GM21825 (cell line): ENCODE measurements at regions not wholly inside any gene's neighbourhood (a gene's known extent, or its start where the extent isn't known, plus 50 kb on each side); places are given as distances from the start of the nearest gene placed in this dataset.
"Not testable (repeated sequence)": the region's sequence is repeated elsewhere in the genome, so short reads cannot be mapped to it uniquely, and the experiment has no call there.

Experiments used
- ATAC-seq: cut with Tn5 transposase; IDR thresholded peaks from one replicate; pipeline ENCODE4 v1.9.1; 2021; ENCODE audit warnings: mild to moderate bottlenecking, moderate library complexity; ENCODE audit not compliant: unreplicated experiment

GRCh38 chr4:63122955-63123354 lies 1286.3 kb downstream of the TECRL start:
- no peak for ATAC-seq

DNA sequence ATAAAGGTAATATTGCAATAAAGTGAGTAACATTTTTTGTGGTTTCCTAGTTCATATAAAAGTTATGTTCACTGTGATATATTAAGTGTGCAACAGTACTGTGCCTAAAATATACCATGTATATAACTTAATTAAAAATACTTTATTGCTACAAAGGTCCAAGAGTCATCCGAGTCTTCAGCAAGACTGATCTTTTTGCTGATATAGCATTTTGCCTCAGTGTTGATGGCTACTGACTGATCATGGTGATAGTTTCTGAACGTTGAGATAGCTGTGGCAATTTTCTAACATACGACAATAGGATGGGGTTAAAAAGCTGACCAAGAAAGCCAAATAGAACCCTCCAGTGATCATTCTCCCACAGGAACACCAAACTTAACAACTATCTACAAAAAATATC lies 1302.7 kb downstream of the TECRL start:
- no peak for ATAC-seq

- no peak for ATAC-seq
Observed at GRCh38 chr4:63105839-63106238, 1303.4 kb downstream of the TECRL start.

DNA sequence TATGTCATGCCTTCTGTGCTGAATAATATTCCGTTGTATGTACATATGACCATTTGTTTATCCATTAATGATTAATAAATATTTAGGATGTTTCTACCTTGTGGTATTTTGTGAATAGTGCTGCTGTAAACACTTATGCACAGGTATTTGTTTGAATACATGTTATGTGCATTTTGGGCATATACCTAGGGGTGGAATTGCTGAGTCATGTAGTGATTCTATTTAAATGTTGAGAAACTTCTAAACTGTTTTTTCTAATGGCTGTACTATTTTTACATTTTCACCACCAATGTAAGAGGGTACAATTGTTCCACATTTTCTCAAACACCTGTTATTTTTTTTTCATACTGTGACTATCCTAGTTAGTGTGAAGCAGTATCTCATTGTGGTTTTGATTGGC lies 1318.6 kb downstream of the TECRL start:
- no peak for ATAC-seq

DNA sequence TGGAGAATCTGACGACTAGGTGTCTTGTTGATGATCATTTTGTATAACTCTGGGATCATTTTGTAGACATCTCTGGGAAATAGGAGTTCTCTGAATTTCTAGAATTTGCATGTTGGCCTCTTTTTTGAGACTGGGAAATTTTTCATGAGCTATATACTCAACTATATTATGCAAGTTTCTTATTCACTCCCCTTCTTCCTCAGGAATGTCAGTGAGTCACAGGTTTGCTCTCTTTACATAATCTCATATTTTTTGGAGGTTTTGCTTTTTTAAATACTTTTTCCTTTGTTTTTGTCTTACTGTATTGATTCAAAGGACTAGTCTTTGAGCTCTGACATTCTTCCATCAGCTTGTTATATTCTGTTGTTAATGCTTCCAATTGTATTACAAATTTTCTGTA lies 1324.2 kb downstream of the TECRL start:
- ATAC-seq, result no peak

GRCh38 chr4:63080934-63081333 lies 1328.3 kb downstream of the TECRL start:
- ATAC-seq, result no peak

- no peak for ATAC-seq
Observed at GRCh38 chr4:63063760-63064159, 1345.5 kb downstream of the TECRL start.

- ATAC-seq, result not testable (repeated sequence)
Observed at GRCh38 chr4:63062891-63063290, 1346.4 kb downstream of the TECRL start.

DNA sequence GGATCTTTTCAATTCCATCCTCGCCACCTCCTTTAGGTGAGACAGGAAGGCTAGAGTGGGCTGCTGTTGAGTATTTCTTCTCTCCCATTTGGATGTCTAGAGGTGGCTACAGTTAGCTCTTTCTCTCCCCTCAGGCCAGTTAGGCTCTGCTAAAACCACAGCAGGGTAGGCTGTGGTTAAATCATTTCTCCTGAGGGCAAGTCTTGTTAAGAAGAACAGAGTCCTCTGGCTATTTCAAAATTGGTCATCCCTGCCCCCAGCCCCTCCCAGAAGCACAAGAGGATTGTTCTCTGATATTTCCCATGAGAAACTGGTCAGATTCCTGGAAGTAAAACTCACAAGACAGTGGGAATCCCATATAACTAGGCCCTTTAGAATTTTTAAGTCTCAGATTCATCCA lies 1359.5 kb downstream of the TECRL start:
- no peak for ATAC-seq

DNA sequence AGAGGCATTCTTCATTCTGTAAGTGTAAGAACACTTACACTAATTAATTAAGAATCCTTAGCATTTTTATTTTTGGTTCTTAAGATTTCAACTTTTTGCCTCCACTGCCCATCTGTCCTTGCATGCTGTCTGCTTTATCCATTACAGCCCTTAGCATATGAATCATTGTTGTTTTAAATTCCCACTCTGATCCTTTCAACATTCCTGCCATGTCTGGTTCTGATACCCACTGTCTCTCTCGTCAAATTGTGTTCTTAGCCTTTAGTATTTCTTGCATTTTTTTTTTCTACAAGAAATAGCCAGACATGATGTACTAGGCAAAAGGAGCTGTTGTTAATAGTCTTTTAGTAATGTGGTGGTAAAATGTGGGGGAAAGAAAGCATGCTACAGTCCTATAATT lies 1360.0 kb downstream of the TECRL start:
- ATAC-seq, result no peak

GRCh38 chr4:63036159-63036866 lies 1372.9 kb downstream of the TECRL start:
- ATAC-seq, result no peak

GRCh38 chr4:63029380-63029779 lies 1379.9 kb downstream of the TECRL start:
- ATAC-seq, result no peak

GRCh38 chr4:63020661-63021060 lies 1388.6 kb downstream of the TECRL start:
- ATAC-seq, result no peak

- ATAC-seq, result no peak
Observed at GRCh38 chr4:63017300-63017699, 1392.0 kb downstream of the TECRL start.

DNA sequence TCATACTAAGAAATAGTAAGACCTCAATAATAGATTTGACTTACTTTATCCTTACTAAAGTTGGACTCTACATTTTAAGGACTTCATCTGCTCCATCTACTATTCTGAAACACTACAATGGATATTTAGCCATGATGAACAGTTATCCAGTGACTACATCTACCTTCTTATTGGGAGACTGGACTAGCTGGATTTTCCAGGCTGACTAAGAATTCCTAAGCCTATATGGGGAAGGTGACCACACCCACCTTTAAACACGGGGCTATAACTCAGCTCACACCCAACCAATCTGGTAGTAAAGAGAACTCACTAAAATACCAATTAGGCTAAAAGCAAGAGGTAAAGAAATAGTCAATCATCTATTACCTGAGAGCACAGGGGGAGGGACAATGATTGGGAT lies 1438.4 kb downstream of the TECRL start:
- ATAC-seq, result no peak

DNA sequence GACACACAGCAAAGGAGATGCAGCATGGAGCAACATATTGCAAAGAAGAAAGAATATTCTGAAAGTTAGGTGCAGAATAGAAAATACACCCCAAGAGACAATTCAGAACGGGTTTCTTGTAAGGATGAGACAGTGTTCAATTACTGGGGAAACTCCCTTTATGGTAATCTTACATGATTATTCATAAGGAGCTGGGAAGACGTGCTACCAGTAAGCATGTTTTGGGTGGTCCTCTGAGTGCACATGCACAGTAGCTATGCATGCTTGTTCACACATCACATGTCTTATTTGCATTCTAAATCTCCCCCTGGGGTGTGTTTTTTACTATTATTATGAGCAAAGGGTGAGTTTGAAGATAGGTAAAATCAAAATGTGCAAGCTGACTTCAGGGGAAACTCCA lies 1448.8 kb downstream of the TECRL start:
- ATAC-seq, result no peak

DNA sequence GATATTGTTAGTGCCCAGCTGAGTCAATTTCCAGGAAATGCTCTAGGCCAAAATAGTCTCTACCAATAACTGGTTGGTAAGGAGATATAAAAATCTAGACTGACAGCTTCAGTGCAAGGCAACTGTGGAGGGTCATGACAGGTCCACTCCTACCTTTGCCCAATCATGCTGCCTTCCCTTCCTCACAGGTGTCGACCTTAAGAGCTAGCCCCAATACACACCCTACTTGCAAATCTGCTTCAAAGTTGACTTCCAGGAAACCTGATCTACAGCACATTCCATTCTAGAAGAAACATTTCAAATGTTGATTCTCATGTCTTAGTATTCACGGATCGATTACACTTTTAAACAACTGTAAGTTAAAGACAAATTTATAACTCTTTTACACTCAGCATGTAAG lies 1455.5 kb downstream of the TECRL start:
- ATAC-seq, result no peak

- no peak for ATAC-seq
Observed at GRCh38 chr4:62952366-62952765, 1456.9 kb downstream of the TECRL start.

- ATAC-seq, result no peak
Observed at GRCh38 chr4:62948108-62948507, 1461.1 kb downstream of the TECRL start.

DNA sequence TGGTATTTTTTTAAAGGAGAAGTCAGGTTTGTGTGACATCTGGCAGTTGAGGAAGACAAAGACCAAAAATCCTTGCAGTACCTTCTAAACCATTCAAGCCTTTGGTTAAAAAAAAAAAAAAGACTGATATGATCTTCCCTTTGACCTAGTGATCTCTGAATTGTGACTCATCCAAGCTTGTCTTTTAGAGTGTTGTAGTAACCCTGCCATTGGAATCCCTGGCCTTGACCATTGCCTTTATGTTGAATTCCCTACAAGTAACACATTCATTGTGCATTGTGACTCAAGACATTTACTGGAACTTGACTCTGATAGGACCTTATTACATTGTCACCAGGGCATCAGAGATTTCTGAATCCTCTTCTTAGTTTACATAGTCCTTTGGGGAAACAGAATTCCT lies 1469.0 kb downstream of the TECRL start:
- ATAC-seq, result no peak

GRCh38 chr4:62930884-62931283 lies 1478.4 kb downstream of the TECRL start:
- no peak for ATAC-seq

DNA sequence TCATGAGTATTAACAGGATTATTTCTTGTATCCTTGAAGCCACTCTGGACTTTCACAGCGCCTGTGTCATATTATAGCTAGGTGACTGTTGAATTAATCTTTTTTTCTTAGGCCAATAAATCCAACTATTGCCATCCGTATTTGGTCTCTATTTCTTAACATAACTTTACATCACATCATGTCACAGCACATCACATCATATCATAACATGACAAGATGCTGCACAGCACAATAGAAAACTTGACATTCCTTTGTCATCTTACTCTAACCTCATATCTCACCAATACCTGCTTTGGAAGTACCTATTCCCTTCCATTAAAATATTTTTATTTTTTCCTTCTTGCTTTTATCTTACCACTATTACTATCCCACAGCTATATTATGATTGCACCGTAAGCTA lies 1480.8 kb downstream of the TECRL start:
- no peak for ATAC-seq

- no peak for ATAC-seq
Observed at GRCh38 chr4:62927574-62927973, 1481.7 kb downstream of the TECRL start.
